ENCODE measurements at regions not wholly inside any gene's neighbourhood (a gene's known extent, or its start where the extent isn't known, plus 50 kb on each side); places are given as distances from the start of the nearest gene placed in this dataset.

DNA sequence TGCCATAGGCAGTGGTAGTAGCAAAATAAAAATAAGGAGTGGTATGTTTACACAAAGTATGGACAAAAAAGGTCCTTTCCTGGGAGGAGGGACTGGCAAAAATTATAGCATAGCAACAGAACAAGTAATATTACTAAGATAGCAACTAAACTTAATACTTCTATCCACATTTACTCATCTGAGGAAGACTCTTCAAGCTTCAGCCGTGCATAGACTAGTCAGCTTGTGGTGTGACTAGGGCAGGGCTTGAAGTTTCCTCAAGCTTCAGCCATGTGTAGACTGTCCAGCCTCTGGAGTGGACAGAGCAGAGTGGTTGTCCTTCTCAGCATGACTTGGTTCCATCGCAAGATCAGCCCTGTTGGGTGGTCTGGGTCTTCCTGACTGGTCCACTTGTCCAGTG lies 268.3 kb upstream of the RBMY1B start:
- H3K27me3 ChIP-seq (ENCODE audit: insufficient read depth, low read length): no peaks in the 10 kb centered on the region
- 58% methylated on average over 2 of the region's 2 CpGs for WGBS
- H3K36me3 ChIP-seq (ENCODE audit: insufficient read depth, low read length): no peaks in the 10 kb centered on the region
- H3K4me1 ChIP-seq (ENCODE audit: insufficient read depth, low read length): no peaks in the 10 kb centered on the region
- H3K27ac ChIP-seq (ENCODE audit: low read depth, low read length): no peak overlapping the region
- H3K4me3 ChIP-seq (ENCODE audit: low read length): no peak overlapping the region
- H3K9me3 ChIP-seq (ENCODE audit: insufficient read depth, low read depth, low read length): peaks cover 34% of the 10 kb centered on the region
- no peak overlapping the region for H3K9ac ChIP-seq (ENCODE audit: low read depth, low read length)

DNA sequence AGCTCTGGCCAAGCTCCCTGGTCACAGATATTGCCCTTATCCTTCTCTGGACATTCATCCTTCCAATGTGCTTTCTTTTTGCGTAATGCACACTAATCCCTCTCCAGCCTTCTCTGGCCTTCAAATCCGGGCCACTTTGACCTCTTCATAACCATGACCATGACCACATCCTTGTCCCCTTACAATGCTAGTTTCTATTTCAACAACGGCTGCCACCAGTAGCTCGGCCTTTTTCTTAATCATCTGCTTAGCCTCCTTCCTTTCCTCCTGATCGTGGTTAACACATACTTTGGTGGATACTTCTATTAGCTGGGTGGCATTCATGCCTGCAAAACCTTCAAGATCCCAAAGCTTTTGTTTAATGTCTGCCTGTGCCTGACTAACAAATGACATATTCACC lies 264.4 kb upstream of the RBMY1B start:
- no peaks in the 10 kb centered on the region for H3K4me1 ChIP-seq (ENCODE audit: insufficient read depth, low read length)
- no peak overlapping the region for H3K27ac ChIP-seq (ENCODE audit: low read depth, low read length)
- H3K9ac ChIP-seq (ENCODE audit: low read depth, low read length): no peak overlapping the region
- H3K4me3 ChIP-seq (ENCODE audit: low read length): no peak overlapping the region
- WGBS: 79% methylated on average over 5 of the region's 5 CpGs
- H3K9me3 ChIP-seq (ENCODE audit: insufficient read depth, low read depth, low read length): peaks cover 41% of the 10 kb centered on the region
- no peaks in the 10 kb centered on the region for H3K27me3 ChIP-seq (ENCODE audit: insufficient read depth, low read length)
- H3K36me3 ChIP-seq (ENCODE audit: insufficient read depth, low read length): no peaks in the 10 kb centered on the region

DNA sequence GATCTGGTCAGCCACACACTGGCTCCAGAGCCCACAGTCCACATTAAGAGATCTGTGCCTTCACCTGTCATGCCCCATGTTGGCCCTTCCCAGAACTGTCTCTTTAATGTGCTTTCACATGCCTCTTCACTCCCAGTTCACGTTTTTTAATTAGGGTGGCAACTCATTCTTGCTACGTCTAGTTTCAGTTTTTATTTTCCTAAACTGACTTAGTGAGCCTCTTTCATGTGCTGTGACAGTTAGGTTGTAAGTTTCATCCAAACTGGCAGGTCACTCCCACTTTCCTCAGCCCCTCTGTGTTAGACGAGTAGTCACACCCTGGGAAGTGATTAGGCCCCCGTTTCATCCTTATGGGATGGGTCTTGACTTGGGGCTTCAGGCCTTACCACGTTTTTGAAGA lies 262.5 kb upstream of the RBMY1B start:
- Histone ChIP-seq H3K4me1 (ENCODE audit: insufficient read depth, low read length) (no peaks in the 10 kb centered on the region), H3K4me3 (ENCODE audit: low read length) (no peak overlapping the region), H3K27ac (ENCODE audit: low read depth, low read length) (no peak overlapping the region), H3K36me3 (ENCODE audit: insufficient read depth, low read length) (no peaks in the 10 kb centered on the region), H3K9ac (ENCODE audit: low read depth, low read length) (no peak overlapping the region), H3K27me3 (ENCODE audit: insufficient read depth, low read length) (no peaks in the 10 kb centered on the region), H3K9me3 (ENCODE audit: insufficient read depth, low read depth, low read length) (peaks cover 38% of the 10 kb centered on the region; the same call in 1 of the 2 replicates)
- 57% methylated on average over 5 of the region's 5 CpGs for WGBS

DNA sequence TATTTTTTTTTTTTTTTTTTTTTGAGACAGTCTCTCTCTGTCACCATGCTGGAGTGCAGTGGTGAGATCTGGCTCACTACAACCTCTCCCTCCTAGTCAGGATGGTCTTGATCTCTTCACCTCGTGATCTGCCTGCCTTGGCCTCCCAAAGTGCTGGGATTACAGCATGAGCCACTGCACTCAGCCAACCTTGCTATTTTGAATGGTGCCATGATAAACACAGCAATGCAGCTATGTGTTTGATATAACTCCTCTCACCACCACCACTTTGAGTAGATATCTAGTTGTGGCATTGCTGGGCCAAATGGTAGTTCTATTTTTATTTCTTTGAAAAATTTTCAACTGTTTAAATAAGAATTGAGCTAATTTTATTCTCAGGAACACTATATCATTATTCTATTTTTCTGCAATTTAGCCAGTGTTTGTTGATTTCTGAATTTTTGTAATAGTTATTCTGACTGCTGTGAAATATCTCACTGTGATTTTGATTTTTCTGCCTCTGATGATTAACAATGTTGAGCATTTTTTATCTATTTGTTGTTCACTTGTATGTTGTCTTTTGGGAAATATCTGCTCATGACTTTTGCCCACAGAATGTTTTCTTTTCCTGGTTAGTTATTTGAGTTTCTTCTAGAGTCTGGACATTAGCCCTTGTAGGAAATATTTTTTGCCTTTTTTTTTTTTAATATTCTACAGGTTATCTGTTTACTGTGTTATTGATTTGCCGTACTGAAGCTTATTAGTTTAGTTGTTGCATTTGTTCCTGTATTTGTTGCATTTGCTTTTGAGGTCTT lies 257.5 kb upstream of the RBMY1B start:
- no peaks in the 10 kb centered on the region for H3K27me3 ChIP-seq (ENCODE audit: insufficient read depth, low read length)
- H3K4me1 ChIP-seq (ENCODE audit: insufficient read depth, low read length): no peaks in the 10 kb centered on the region
- 20% methylated on average over 1 of the region's 2 CpGs for WGBS
- no peak overlapping the region for H3K27ac ChIP-seq (ENCODE audit: low read depth, low read length)
- H3K36me3 ChIP-seq (ENCODE audit: insufficient read depth, low read length): no peaks in the 10 kb centered on the region
- H3K9me3 ChIP-seq (ENCODE audit: insufficient read depth, low read depth, low read length): peaks cover 29% of the 10 kb centered on the region; the same call in 1 of the 2 replicates
- H3K4me3 ChIP-seq (ENCODE audit: low read length): no peak overlapping the region
- H3K9ac ChIP-seq (ENCODE audit: low read depth, low read length): no peak overlapping the region

DNA sequence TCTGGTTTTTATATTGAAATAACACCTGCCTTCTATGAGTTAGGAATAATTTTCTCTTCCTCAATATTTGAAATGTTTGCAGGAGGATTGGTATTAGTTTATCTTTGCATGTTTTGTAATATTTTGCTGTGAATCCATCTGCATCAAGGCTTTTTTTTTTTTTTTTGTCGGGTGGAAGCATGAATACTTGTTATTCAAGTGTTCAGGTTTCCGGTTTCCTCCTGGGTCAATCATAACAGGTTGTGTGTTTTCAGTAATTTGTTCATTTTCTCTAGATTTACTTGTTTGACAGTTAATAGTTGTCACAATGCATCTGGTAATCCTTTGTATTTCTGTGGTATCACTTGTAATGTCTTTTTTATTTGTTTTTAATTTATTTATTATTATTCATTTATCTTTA lies 256.7 kb upstream of the RBMY1B start:
- H3K27me3 ChIP-seq (ENCODE audit: insufficient read depth, low read length): no peaks in the 10 kb centered on the region
- no peaks in the 10 kb centered on the region for H3K36me3 ChIP-seq (ENCODE audit: insufficient read depth, low read length)
- no peak overlapping the region for H3K9ac ChIP-seq (ENCODE audit: low read depth, low read length)
- H3K4me3 ChIP-seq (ENCODE audit: low read length): no peak overlapping the region
- no peaks in the 10 kb centered on the region for H3K4me1 ChIP-seq (ENCODE audit: insufficient read depth, low read length)
- no peak overlapping the region for H3K27ac ChIP-seq (ENCODE audit: low read depth, low read length)
- peaks cover 25% of the 10 kb centered on the region; the same call in 1 of the 2 replicates for H3K9me3 ChIP-seq (ENCODE audit: insufficient read depth, low read depth, low read length)
- no CpG with 5 or more reads among the region's 2 CpGs for WGBS

DNA sequence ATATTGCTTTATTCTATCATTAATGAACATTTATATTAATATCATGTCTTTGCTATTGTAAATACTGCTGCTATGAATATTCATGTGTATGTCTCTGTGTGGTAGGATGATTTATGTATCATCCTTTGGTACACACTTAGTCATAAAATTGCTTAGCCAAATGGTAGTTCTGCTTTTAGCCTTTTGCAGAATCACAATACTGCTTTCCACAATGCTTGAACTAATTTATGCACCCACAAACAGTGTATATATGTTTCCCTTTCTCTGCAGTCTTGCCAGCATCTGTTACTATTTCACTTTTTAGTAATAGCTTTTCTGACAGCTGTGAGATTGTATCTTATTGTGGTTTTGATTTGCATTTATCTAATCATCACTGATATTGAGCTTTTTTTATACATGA lies 254.3 kb upstream of the RBMY1B start:
- no peak overlapping the region for H3K27ac ChIP-seq (ENCODE audit: low read depth, low read length)

DNA sequence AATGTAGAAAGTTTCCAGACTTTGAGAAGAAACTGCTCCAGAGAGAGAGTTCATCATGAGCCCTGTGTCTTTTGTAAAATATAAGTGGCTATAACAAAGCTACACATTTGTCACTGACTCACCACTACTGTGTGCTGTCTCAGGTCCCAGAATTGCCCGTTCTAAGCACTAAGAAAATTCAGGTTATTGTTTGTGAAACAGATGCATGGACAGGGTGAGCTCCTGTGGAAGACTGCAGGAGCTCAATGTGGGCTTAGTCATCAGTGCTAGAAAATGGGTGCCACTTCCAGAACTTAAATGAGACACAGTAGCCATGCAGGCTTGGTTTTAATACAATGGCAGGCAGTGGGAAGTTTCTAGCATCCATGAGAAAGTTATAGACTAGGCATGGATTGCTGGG lies 251.4 kb upstream of the RBMY1B start:
- no peak overlapping the region for H3K9ac ChIP-seq (ENCODE audit: low read depth, low read length)
- WGBS: 88% methylated on average over 1 of the region's 1 CpG

More for the DNA sequence above, 254.3 kb upstream of the RBMY1B start:
- Histone ChIP-seq H3K9ac (ENCODE audit: low read depth, low read length) (no peak overlapping the region), H3K36me3 (ENCODE audit: insufficient read depth, low read length) (no peaks in the 10 kb centered on the region), H3K27me3 (ENCODE audit: insufficient read depth, low read length) (no peaks in the 10 kb centered on the region), H3K9me3 (ENCODE audit: insufficient read depth, low read depth, low read length) (peaks cover 21% of the 10 kb centered on the region; the same call in 1 of the 2 replicates), H3K4me1 (ENCODE audit: insufficient read depth, low read length) (no peaks in the 10 kb centered on the region), H3K4me3 (ENCODE audit: low read length) (no peak overlapping the region)

DNA sequence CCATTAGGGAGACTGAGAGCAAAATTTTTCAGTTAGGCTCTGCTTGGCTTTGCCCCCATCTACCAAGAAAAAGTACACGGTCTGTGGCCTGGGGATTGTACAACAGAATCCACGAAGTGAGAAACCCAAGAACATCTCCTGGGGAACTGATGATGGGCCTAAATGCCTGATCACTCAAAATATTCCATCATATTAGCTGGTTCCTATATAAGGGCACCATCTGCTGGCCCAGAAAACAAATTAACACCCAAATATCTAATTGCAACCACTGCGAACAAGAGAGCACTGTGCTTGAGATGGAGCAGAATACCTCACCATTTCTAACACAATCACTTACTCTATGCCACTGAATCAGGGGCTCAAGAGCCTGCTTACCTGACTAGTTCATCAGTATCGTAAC lies 250.8 kb upstream of the RBMY1B start:
- Histone ChIP-seq H3K9me3 (ENCODE audit: insufficient read depth, low read depth, low read length) (peaks cover 28% of the 10 kb centered on the region), H3K4me1 (ENCODE audit: insufficient read depth, low read length) (no peaks in the 10 kb centered on the region), H3K9ac (ENCODE audit: low read depth, low read length) (no peak overlapping the region), H3K27me3 (ENCODE audit: insufficient read depth, low read length) (no peaks in the 10 kb centered on the region), H3K36me3 (ENCODE audit: insufficient read depth, low read length) (no peaks in the 10 kb centered on the region), H3K4me3 (ENCODE audit: low read length) (no peak overlapping the region), H3K27ac (ENCODE audit: low read depth, low read length) (no peak overlapping the region)
- WGBS: 74% methylated on average over 4 of the region's 4 CpGs

More for the DNA sequence above, 251.4 kb upstream of the RBMY1B start:
- no peaks in the 10 kb centered on the region for H3K27me3 ChIP-seq (ENCODE audit: insufficient read depth, low read length)
- H3K27ac ChIP-seq (ENCODE audit: low read depth, low read length): no peak overlapping the region
- H3K9me3 ChIP-seq (ENCODE audit: insufficient read depth, low read depth, low read length): peaks cover 28% of the 10 kb centered on the region
- no peaks in the 10 kb centered on the region for H3K4me1 ChIP-seq (ENCODE audit: insufficient read depth, low read length)
- H3K4me3 ChIP-seq (ENCODE audit: low read length): no peak overlapping the region
- H3K36me3 ChIP-seq (ENCODE audit: insufficient read depth, low read length): no peaks in the 10 kb centered on the region

DNA sequence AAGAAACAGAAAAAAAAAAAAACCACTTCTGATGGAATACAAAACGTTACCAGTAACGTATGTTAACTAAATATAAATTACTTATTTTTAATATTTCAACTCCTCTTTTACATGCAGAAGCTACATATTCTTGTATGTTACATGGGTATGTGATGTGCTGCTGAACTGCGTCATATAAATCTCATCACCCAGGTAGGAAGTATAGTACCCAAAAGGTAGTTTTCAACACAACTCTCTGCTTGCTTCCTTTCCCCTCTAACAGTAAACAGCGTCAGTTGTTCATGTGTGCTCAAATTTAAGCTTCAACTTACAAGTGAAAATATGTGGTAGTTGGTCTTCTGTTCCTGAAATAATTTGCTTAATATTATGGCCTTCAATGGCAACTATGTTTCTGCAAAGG lies 250.0 kb upstream of the RBMY1B start:
- Histone ChIP-seq H3K36me3 (ENCODE audit: insufficient read depth, low read length) (no peaks in the 10 kb centered on the region), H3K27me3 (ENCODE audit: insufficient read depth, low read length) (no peaks in the 10 kb centered on the region), H3K27ac (ENCODE audit: low read depth, low read length) (no peak overlapping the region), H3K4me1 (ENCODE audit: insufficient read depth, low read length) (no peaks in the 10 kb centered on the region), H3K9me3 (ENCODE audit: insufficient read depth, low read depth, low read length) (peaks cover 31% of the 10 kb centered on the region), H3K4me3 (ENCODE audit: low read length) (no peak overlapping the region), H3K9ac (ENCODE audit: low read depth, low read length) (no peak overlapping the region)
- WGBS: no CpG with 5 or more reads among the region's 4 CpGs

DNA sequence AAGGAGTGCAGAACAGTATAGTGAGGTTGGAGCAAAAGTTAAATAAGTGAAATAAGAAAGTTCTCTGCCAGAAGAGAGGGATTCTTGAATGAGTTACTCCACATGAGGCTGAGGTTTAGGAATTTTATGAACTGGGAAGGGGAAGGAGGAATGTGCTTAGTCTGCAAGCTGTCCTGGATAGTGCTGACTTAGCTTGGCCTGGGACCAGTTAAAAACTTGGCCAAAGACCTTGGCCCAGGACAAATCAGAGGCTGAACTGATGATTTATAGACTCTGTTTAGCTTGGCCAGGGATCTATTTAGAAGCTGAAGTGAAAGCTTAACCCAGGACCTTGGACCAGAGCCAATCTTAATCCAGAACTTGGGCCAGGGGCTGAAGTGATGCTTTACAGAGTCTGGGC lies 244.4 kb upstream of the RBMY1B start:
- Histone ChIP-seq H3K27ac (ENCODE audit: low read depth, low read length) (no peak overlapping the region), H3K4me1 (ENCODE audit: insufficient read depth, low read length) (no peaks in the 10 kb centered on the region), H3K27me3 (ENCODE audit: insufficient read depth, low read length) (no peaks in the 10 kb centered on the region), H3K9me3 (ENCODE audit: insufficient read depth, low read depth, low read length) (peaks cover 32% of the 10 kb centered on the region), H3K9ac (ENCODE audit: low read depth, low read length) (no peak overlapping the region), H3K36me3 (ENCODE audit: insufficient read depth, low read length) (no peaks in the 10 kb centered on the region), H3K4me3 (ENCODE audit: low read length) (no peak overlapping the region)

DNA sequence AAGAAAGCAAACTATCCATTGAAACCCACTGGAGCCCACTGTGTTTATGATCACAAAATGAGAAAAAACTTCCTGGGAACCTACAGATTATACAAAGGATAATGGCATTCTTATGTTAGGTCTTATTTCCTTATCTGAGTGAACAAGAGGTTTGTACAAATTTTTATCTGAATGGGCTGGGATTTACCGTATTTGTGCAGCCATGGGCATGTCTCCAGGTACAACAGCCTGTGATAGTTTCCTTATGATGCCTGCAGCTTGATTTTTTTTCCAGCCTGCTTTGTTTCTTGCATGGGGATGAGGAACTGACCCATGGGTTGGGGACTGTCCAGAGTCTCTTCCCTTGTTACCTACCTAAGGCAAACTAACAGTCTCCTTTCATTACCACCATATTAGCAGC lies 244.0 kb upstream of the RBMY1B start:
- H3K9ac ChIP-seq (ENCODE audit: low read depth, low read length): no peak overlapping the region
- peaks cover 32% of the 10 kb centered on the region for H3K9me3 ChIP-seq (ENCODE audit: insufficient read depth, low read depth, low read length)
- H3K27me3 ChIP-seq (ENCODE audit: insufficient read depth, low read length): no peaks in the 10 kb centered on the region
- no peak overlapping the region for H3K27ac ChIP-seq (ENCODE audit: low read depth, low read length)
- no peaks in the 10 kb centered on the region for H3K36me3 ChIP-seq (ENCODE audit: insufficient read depth, low read length)
- no peak overlapping the region for H3K4me3 ChIP-seq (ENCODE audit: low read length)
- 92% methylated on average over 1 of the region's 1 CpG for WGBS
- H3K4me1 ChIP-seq (ENCODE audit: insufficient read depth, low read length): no peaks in the 10 kb centered on the region

DNA sequence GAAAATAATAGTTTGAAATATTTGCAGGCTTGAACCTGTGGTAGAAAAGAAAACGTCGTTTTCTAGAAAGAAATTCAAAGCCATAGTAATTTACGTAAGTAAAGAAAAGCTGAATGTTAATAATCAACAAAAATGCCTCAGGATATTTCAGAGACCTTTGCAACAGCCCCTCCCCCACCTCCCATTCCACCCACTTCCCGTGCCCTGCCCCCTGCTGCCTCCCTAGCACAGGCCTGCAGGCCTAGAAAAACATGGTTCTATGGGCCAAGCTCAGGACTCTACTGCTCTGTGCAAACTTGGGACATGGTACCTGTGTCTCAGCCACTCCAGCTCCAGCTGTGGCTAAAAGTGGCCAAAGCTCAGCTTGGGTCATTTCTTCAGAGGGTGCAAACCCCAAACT lies 223.4 kb upstream of the RBMY1B start:
- no peaks in the 10 kb centered on the region for H3K27me3 ChIP-seq (ENCODE audit: insufficient read depth, low read length)
- no peak overlapping the region for H3K4me3 ChIP-seq (ENCODE audit: low read length)
- no peaks in the 10 kb centered on the region for H3K36me3 ChIP-seq (ENCODE audit: insufficient read depth, low read length)
- H3K27ac ChIP-seq (ENCODE audit: low read depth, low read length): no peak overlapping the region
- peaks cover 38% of the 10 kb centered on the region for H3K9me3 ChIP-seq (ENCODE audit: insufficient read depth, low read depth, low read length)
- H3K4me1 ChIP-seq (ENCODE audit: insufficient read depth, low read length): no peaks in the 10 kb centered on the region
- no peak overlapping the region for H3K9ac ChIP-seq (ENCODE audit: low read depth, low read length)
- WGBS: 54% methylated on average over 3 of the region's 4 CpGs
